NCI-H748 treated with DMSO at 0.1 percent for 48 hours (cell line): ENCODE measurements at regions not wholly inside any gene's neighbourhood (a gene's known extent, or its start where the extent isn't known, plus 50 kb on each side); places are given as distances from the start of the nearest gene placed in this dataset.

Experiments
- DNase-seq: peaks from one replicate; lab custom pipeline; 2025; lab: John Stamatoyannopoulos, UW

DNA sequence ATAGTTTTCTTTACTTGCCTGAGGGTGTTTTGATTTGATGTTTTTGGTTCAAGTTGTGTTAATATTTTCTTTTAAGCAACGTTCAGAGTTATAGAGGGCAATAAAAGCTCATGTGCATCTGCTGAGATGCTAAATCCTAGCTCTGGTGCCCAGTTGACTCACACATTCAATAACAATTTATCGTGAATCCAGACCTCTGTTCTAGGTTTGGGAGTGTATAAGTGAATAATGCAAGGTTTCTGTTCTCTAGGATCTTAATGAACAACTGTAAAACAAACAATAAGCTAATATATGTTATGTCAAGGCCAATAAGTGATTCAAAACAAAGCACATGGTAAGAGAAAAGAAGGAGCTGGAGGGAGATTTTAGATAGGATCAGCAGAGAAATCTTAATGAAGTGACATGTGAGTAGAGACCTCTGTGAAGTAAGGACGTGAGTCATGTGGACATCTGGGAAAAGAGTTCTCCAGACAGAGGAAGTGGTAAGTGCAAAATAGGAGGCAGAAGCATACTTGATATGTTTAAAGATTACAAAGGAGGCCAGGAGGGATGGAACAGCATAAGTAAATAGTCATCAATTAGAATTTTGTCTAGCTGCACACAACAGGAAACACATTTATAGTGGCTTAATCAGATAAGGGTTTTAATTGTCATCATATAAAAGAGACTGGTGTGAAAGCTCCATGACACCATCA lies 278.5 kb upstream of the HTR2A start:
- no peak for DNase-seq

- no peak for DNase-seq
Observed at GRCh38 chr13:47170971-47171370, 274.1 kb upstream of the HTR2A start.

- no peak for DNase-seq
Observed at GRCh38 chr13:47168618-47169017, 271.8 kb upstream of the HTR2A start.

- DNase-seq: no peak
Observed at GRCh38 chr13:47168066-47168465, 271.2 kb upstream of the HTR2A start.

GRCh38 chr13:47166336-47166735 lies 269.5 kb upstream of the HTR2A start:
- DNase-seq: no peak

DNA sequence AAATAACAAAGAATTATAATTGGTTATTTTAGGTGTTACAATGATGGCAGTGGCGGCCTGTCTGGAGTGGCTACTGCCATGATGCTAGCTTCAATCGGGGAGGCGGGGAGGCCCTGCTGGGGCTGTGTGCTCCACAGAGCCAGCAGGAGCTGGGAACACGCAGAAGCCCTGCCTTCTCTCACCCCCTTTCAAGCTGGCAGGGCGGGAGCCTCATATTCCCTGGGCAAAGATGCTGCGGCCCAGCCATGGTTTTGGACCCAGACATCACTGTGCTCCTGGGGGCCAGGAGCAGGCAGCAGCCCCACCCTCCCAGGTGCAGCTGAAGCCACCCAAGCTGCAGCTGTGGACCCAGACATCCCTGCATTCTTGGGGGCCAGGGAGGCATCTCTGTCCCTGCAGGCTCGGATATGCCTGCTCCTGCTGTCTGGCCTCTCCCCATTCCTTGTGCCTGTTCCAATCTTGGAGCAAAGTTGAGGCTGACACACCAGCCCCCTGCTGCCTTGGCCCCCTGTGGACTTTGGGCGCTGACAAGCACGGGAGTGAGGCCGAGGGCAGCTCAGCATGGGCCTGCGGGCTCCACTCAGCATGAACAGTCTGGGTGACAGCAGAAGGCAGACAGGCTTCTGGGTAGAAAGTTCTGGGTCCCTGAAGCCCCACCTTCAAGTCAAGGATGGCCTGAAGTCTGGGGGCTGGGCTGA lies 263.1 kb upstream of the HTR2A start:
- DNase-seq: no peak

DNA sequence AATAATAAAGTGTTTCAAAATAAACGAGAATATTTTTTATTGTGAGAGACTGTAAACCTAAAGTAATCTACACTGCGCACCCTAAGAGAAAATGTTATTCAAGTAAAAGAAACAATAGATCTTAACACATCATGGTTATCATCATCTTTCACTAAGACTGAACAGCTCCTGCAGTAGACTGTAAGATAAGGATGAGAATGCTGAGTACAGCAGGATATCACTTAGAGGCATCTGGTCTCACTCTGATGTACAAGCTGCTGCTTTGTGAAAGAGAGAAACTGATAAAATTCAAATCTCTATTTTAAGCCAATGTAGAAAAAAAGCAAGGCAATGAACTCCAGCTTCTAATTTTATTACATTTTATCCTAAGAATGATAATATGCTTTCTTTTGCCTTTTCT lies 261.7 kb upstream of the HTR2A start:
- no peak for DNase-seq

GRCh38 chr13:47148543-47148942 lies 251.7 kb upstream of the HTR2A start:
- DNase-seq: no peak

GRCh38 chr13:47147812-47148119 lies 250.9 kb upstream of the HTR2A start:
- DNase-seq: no peak

DNA sequence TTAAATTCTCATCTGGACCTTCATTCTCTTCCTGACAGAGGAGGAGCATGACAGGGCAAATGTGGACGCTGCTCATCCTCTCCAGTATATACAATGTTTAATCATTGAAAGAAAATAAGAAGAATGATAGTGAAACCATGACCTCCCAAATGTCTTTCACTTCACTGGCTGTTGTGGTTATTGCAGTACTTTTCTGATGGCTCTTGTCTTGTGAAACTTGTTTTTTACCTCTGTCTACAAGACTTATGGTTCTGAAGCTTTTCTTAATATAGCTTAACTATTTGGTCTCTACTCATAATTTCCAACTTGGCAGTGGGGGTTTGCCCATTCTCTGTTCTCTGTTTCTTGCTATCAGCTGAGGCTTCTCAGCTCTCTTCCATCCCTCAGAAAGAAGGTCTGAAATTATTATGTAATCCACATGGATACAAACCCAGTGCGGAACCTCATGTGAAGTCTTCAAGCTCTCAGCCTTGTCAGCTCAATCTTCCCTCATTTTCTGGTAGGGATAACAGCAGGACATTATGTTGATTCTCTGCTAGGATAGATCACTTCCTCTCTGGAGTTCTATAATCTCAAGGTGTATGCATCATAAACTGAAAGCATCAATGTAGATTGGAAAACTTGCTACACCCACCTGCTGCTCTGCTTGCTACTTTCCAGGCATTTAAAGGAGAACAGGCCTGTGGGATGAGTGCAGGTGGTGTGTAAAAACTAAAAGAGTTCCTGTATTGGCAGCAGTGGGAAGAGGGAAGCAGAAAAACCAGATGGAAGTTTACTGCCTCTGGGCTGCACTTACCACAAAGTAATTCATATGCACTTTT lies 250.3 kb upstream of the HTR2A start:
- DNase-seq: no peak

- no peak for DNase-seq
Observed at GRCh38 chr13:47146136-47146535, 249.3 kb upstream of the HTR2A start.

GRCh38 chr13:47144782-47145181 lies 247.9 kb upstream of the HTR2A start:
- no peak for DNase-seq

GRCh38 chr13:47142105-47142504 lies 245.3 kb upstream of the HTR2A start:
- no peak for DNase-seq

GRCh38 chr13:47139519-47139918 lies 242.7 kb upstream of the HTR2A start:
- no peak for DNase-seq

DNA sequence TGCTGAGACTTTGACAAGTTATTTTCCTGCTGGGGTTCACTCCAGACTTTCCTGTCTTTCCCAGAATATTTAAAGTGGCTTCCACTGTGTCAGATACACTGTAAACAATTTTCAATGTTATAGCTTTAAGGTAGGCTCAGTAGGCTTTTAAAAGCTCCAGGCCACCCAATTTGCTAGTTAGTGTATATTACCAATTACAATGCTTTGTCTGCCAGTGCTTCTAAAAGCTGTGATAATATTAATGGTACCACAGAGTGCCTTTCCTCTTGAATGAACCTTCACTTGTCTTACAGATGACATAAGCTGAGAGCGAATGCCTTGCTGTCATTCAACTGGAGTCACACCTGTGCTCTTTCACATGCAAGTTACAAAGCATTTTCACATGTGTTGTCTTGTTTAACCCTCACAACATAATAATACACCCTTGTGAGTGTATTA lies 239.7 kb upstream of the HTR2A start:
- DNase-seq: no peak

DNA sequence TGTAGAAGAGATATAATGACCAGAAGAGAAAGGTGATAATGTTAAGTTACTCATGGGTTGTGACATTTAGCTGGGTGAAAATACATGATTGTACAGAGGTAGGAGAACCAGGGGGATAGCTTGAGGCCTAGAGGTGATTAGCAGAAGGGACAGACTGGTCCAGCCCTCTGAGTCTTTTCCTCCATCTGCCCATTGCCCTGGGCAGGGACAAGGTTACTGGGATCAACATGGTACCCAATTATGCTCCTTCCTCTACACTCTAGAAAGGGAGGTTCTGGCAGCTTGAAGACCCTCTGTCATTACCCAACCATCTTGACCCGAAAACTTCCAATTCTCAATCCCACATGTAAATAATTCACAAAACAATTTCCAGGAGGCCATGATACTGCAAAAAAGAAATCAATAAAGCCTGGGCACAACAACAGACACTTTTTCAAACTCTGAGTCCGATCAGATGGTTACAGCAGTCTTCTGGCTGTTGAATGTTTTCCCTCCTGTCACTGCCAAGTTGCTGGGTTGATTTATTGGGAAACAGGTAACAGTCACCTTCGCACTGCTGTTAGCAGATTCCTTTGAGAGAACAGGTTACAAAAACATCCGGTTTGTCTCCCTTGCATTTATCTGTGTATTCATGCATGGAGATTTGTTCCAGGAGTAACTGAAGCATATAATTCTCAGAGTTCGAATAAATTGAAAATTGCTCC lies 239.1 kb upstream of the HTR2A start:
- no peak for DNase-seq

GRCh38 chr13:47134939-47135489 lies 238.2 kb upstream of the HTR2A start:
- no peak for DNase-seq

DNA sequence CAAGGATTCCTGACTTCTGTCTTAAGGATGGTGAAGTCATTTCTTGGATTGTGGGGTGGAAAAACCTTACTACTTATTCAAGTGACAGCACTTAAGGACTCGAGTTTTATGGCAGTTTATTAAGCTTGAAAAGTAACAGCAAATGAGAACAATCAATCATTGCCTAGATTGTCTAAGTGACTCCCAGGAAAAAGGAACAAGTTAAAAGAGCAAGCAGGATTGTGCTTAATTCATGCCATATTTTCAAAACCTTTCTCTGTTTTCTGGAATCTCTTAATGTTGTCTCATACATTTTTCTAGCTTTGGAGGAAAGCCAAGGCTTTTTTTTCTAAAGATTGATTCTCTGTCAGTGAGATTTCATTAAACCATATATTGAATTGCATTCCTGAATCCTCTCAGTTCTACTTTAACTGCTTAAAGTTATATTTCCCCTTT lies 236.2 kb upstream of the HTR2A start:
- DNase-seq: no peak

DNA sequence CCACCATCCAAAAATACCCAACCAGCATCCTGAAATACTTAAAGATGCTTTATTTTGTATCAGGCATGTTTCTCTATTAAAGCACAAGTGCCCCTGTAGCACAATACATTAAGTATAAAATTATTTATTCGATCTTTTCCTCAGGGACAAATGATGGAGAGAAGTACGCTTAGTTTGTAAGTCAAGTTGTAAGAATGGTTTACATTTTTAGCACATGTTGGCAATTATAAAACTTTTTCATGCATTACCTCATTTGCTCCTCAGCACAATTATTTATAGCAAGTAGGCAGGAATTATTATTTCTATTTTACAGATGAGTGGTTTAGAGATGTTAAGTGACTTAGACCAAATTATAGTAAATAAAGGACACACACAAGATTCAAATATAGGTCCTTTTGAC lies 232.6 kb upstream of the HTR2A start:
- no peak for DNase-seq

GRCh38 chr13:47126432-47126831 lies 229.6 kb upstream of the HTR2A start:
- no peak for DNase-seq

DNA sequence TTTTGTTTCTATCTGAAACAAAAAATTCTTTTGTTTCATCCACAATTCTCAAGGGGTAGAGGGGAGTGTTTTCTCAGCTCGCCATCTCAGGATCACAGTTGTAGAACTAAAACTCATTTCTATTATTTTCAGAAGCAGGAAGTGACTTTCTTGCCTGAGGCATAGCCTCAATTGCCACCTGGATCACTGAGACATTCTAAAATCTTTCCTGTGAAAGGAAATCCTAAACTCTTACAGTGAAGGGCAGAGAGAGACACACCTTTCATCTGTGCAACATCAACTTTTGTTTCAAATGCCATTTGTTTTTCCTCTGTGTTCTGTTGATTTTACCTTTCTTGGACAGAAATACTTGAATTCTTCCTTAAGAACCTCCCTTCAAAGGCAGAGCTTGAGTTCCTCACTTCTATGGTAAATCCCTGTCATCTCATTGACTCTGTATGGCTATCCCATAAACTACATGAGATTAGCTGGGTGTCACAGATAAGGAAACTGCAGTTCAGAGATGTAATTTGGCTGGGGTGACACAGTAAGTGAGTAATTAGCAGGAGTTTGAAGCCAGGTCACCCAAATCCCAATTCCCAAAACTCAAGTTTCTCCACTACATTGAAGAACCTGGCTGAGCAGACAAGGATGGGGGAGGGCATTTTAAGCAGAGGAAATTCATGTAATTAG lies 224.4 kb upstream of the HTR2A start:
- DNase-seq: no peak

- no peak for DNase-seq
Observed at GRCh38 chr13:47120282-47120681, 223.4 kb upstream of the HTR2A start.
